ENCODE measurements at regions not wholly inside any gene's neighbourhood (a gene's known extent, or its start where the extent isn't known, plus 50 kb on each side); places are given as distances from the start of the nearest gene placed in this dataset.
A peak's percentile ranks its signal among the peaks of the same experiment; 100 is the strongest.

DNA sequence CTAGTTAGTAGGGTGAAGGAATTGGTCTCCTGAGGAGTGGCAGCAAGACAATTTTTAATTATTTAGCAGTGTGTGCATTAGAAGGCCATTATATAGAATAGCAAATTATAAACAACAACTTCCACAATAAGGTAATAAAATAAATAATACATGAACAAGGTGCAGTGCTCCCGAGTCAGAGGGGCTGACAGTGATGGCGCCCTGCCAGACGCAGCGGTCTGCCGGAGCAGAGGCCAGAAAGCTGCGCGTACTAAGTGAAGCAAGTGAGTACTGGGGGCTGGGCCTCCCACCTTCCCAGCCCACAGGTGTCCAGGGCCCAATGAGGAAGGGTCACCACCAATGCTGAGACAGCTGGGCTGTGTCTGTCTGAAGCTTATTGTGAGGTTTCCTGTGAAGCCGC is 72.0 kb upstream of the VRK1 start:
- Histone ChIP-seq H3K27me3 (ENCODE audit: control insufficient read depth in 3 of 3, insufficient read depth in 3 of 3, low read depth in 1 of 3, low read length in 3 of 3) (peaks cover 0 to 8% (median 0%) of the 10 kb centered on the region in 3 experiments), H3K18ac (ENCODE audit: low read length) (peak overlapping the region; percentile 21), H2BK15ac (ENCODE audit: low read length) (no peak overlapping the region), H3K4me1 (ENCODE audit: control insufficient read depth in 2 of 2, insufficient read depth in 1 of 2, low read depth in 1 of 2, low read length in 2 of 2) (no peaks in the 10 kb centered on the region), H4K8ac (ENCODE audit: low read depth, low read length) (no peak overlapping the region), H3K79me1 (ENCODE audit: low read depth, low read length) (no peaks in the 10 kb centered on the region), H2AFZ (ENCODE audit: low read length) (no peak overlapping the region), H3K4me3 (ENCODE audit: low read length in 2 of 2) (no peak overlapping the region), H2BK120ac (ENCODE audit: low read depth, low read length) (no peak overlapping the region), H3K14ac (ENCODE audit: low read length) (no peak overlapping the region), H3K23ac (ENCODE audit: low read depth, low read length, poor library complexity) (no peak overlapping the region), H3K4ac (ENCODE audit: low read length) (no peak overlapping the region), H2BK12ac (ENCODE audit: low read length) (no peak overlapping the region), H3K9ac (ENCODE audit: low read depth, low read length, poor library complexity) (no peak overlapping the region), H4K91ac (ENCODE audit: low read depth, low read length, poor library complexity) (no peak overlapping the region), H3K9me3 (replicated peaks in 1 of 2; ENCODE audit: control insufficient read depth in 2 of 2, insufficient read depth in 1 of 2, low read depth in 1 of 2, low read length in 2 of 2) (no peaks in the 10 kb centered on the region), H3K36me3 (replicated peaks in 1 of 2; ENCODE audit: control insufficient read depth in 2 of 2, insufficient read depth in 2 of 2, low read length in 2 of 2) (no peaks in the 10 kb centered on the region), H3K27ac (replicated peaks; ENCODE audit: low read length) (no peak overlapping the region), H3K4me2 (ENCODE audit: insufficient read depth, low read length, poor library complexity, severe bottlenecking) (no peak overlapping the region), H2AK5ac (ENCODE audit: low read depth, low read length) (no peak overlapping the region), H2BK5ac (ENCODE audit: low read length) (no peak overlapping the region)
- no CpG with 5 or more reads among the region's 8 CpGs for WGBS, 2 donors (ENCODE audit: extremely low coverage in 2 of 2, insufficient read length in 2 of 2, insufficient replicate concordance in 1 of 2)
- DNase-seq (ENCODE audit: low spot score): no peak

- Histone ChIP-seq H3K14ac (ENCODE audit: low read length) (no peak overlapping the region), H4K8ac (ENCODE audit: low read depth, low read length) (no peak overlapping the region), H3K36me3 (replicated peaks in 1 of 2; ENCODE audit: control insufficient read depth in 2 of 2, insufficient read depth in 2 of 2, low read length in 2 of 2) (no peaks in the 10 kb centered on the region), H2BK15ac (ENCODE audit: low read length) (no peak overlapping the region), H3K79me1 (ENCODE audit: low read depth, low read length) (no peaks in the 10 kb centered on the region), H2BK12ac (ENCODE audit: low read length) (no peak overlapping the region), H3K4me2 (ENCODE audit: insufficient read depth, low read length, poor library complexity, severe bottlenecking) (no peak overlapping the region), H3K27ac (replicated peaks; ENCODE audit: low read length) (no peak overlapping the region), H3K27me3 (ENCODE audit: control insufficient read depth in 3 of 3, insufficient read depth in 3 of 3, low read depth in 1 of 3, low read length in 3 of 3) (peaks cover 0 to 8% (median 0%) of the 10 kb centered on the region in 3 experiments), H2BK5ac (ENCODE audit: low read length) (no peak overlapping the region), H3K4me1 (ENCODE audit: control insufficient read depth in 2 of 2, insufficient read depth in 1 of 2, low read depth in 1 of 2, low read length in 2 of 2) (no peaks in the 10 kb centered on the region), H3K4ac (ENCODE audit: low read length) (no peak overlapping the region), H2AFZ (ENCODE audit: low read length) (no peak overlapping the region), H3K9ac (ENCODE audit: low read depth, low read length, poor library complexity) (no peak overlapping the region), H2AK5ac (ENCODE audit: low read depth, low read length) (no peak overlapping the region), H3K4me3 (ENCODE audit: low read length in 2 of 2) (no peak overlapping the region), H4K91ac (ENCODE audit: low read depth, low read length, poor library complexity) (no peak overlapping the region), H3K18ac (ENCODE audit: low read length) (no peak overlapping the region), H2BK120ac (ENCODE audit: low read depth, low read length) (no peak overlapping the region), H3K9me3 (replicated peaks in 1 of 2; ENCODE audit: control insufficient read depth in 2 of 2, insufficient read depth in 1 of 2, low read depth in 1 of 2, low read length in 2 of 2) (no peaks in the 10 kb centered on the region), H3K23ac (ENCODE audit: low read depth, low read length, poor library complexity) (no peak overlapping the region)
- DNase-seq (ENCODE audit: low spot score): no peak
- WGBS, 2 donors (ENCODE audit: extremely low coverage in 2 of 2, insufficient read length in 2 of 2, insufficient replicate concordance in 1 of 2): no CpG with 5 or more reads among the region's 2 CpGs
Measured at GRCh38 chr14:96727073-96727472, 70.1 kb upstream of the VRK1 start.

- no CpG with 5 or more reads among the region's 3 CpGs for WGBS, 2 donors (ENCODE audit: extremely low coverage in 2 of 2, insufficient read length in 2 of 2, insufficient replicate concordance in 1 of 2)
- Histone ChIP-seq H3K27ac (replicated peaks; ENCODE audit: low read length) (no peak overlapping the region), H2AFZ (ENCODE audit: low read length) (no peak overlapping the region), H3K4me2 (ENCODE audit: insufficient read depth, low read length, poor library complexity, severe bottlenecking) (no peak overlapping the region), H3K36me3 (replicated peaks in 1 of 2; ENCODE audit: control insufficient read depth in 2 of 2, insufficient read depth in 2 of 2, low read length in 2 of 2) (no peaks in the 10 kb centered on the region), H4K8ac (ENCODE audit: low read depth, low read length) (no peak overlapping the region), H2AK5ac (ENCODE audit: low read depth, low read length) (no peak overlapping the region), H3K18ac (ENCODE audit: low read length) (no peak overlapping the region), H2BK15ac (ENCODE audit: low read length) (no peak overlapping the region), H3K23ac (ENCODE audit: low read depth, low read length, poor library complexity) (no peak overlapping the region), H3K4ac (ENCODE audit: low read length) (no peak overlapping the region), H3K79me1 (ENCODE audit: low read depth, low read length) (no peaks in the 10 kb centered on the region), H3K14ac (ENCODE audit: low read length) (no peak overlapping the region), H3K9me3 (replicated peaks in 1 of 2; ENCODE audit: control insufficient read depth in 2 of 2, insufficient read depth in 1 of 2, low read depth in 1 of 2, low read length in 2 of 2) (no peaks in the 10 kb centered on the region), H3K27me3 (ENCODE audit: control insufficient read depth in 3 of 3, insufficient read depth in 3 of 3, low read depth in 1 of 3, low read length in 3 of 3) (peaks cover 0 to 8% (median 0%) of the 10 kb centered on the region in 3 experiments), H3K9ac (ENCODE audit: low read depth, low read length, poor library complexity) (no peak overlapping the region), H2BK12ac (ENCODE audit: low read length) (no peak overlapping the region), H3K4me1 (ENCODE audit: control insufficient read depth in 2 of 2, insufficient read depth in 1 of 2, low read depth in 1 of 2, low read length in 2 of 2) (no peaks in the 10 kb centered on the region), H2BK5ac (ENCODE audit: low read length) (no peak overlapping the region), H4K91ac (ENCODE audit: low read depth, low read length, poor library complexity) (no peak overlapping the region), H2BK120ac (ENCODE audit: low read depth, low read length) (peak overlapping the region; percentile 21), H3K4me3 (ENCODE audit: low read length in 2 of 2) (no peak overlapping the region)
- DNase-seq (ENCODE audit: low spot score): no peak
Measured at GRCh38 chr14:96727491-96727890, 69.7 kb upstream of the VRK1 start.

DNA sequence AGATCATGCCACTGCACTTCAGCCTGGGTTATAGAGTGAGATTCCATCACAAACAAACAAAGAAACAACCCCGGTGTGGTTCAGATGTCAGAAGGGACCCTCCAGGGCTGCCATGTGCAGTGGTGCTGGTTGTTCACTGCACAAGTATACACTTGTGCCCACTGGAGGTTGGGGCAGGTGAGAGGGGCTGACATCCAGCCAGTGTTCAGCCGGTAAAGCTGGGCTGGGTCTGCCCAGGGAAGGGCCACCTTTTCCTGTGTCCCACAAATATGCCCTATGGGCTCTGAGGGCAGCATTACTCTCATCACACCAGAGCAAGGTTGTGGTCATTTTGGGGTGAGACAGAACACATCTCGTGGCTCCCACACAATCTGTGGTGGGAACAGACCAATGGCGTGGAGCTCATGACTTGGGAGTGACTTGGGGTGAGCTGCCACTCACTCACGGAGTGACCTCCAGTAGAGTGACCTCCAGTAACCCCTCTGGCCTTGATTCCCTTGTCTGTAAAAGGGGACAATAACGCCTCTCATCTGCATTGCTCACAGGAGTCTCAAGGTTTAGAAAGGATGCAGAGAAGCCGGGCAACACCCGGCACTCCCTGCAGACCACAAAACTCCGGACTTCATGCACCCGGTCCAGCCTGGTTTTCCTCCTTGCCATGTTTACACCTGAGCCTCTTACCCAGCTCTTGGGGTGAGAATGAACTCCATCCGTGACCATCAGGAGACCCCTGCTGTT is 69.0 kb upstream of the VRK1 start:
- H3K9ac ChIP-seq (ENCODE audit: low read depth, low read length, poor library complexity): no peak overlapping the region
- no peak overlapping the region for H3K4me2 ChIP-seq (ENCODE audit: insufficient read depth, low read length, poor library complexity, severe bottlenecking)
- no peak overlapping the region for H2AFZ ChIP-seq (ENCODE audit: low read length)
- no peak for DNase-seq (ENCODE audit: low spot score)
- H3K4ac ChIP-seq (ENCODE audit: low read length): no peak overlapping the region
- H4K91ac ChIP-seq (ENCODE audit: low read depth, low read length, poor library complexity): no peak overlapping the region
- H3K36me3 ChIP-seq (replicated peaks in 1 of 2; ENCODE audit: control insufficient read depth in 2 of 2, insufficient read depth in 2 of 2, low read length in 2 of 2): no peaks in the 10 kb centered on the region
- H2AK5ac ChIP-seq (ENCODE audit: low read depth, low read length): peak overlapping the region; percentile 63
- H2BK12ac ChIP-seq (ENCODE audit: low read length): peak overlapping the region; percentile 52
- no peak overlapping the region for H3K27ac ChIP-seq (replicated peaks; ENCODE audit: low read length)
- peak overlapping the region; percentile 21 for H2BK120ac ChIP-seq (ENCODE audit: low read depth, low read length)
- H3K4me1 ChIP-seq (ENCODE audit: control insufficient read depth in 2 of 2, insufficient read depth in 1 of 2, low read depth in 1 of 2, low read length in 2 of 2): no peaks in the 10 kb centered on the region
- H3K79me1 ChIP-seq (ENCODE audit: low read depth, low read length): no peaks in the 10 kb centered on the region
- no peak overlapping the region for H4K8ac ChIP-seq (ENCODE audit: low read depth, low read length)
- no peak overlapping the region for H2BK15ac ChIP-seq (ENCODE audit: low read length)
- H3K27me3 ChIP-seq (ENCODE audit: control insufficient read depth in 3 of 3, insufficient read depth in 3 of 3, low read depth in 1 of 3, low read length in 3 of 3): peaks cover 0 to 13% (median 0%) of the 10 kb centered on the region in 3 experiments
- no peak overlapping the region for H3K23ac ChIP-seq (ENCODE audit: low read depth, low read length, poor library complexity)
- WGBS, 2 donors (ENCODE audit: extremely low coverage in 2 of 2, insufficient read length in 2 of 2, insufficient replicate concordance in 1 of 2): no CpG with 5 or more reads among the region's 11 CpGs
- no peaks in the 10 kb centered on the region for H3K9me3 ChIP-seq (replicated peaks in 1 of 2; ENCODE audit: control insufficient read depth in 2 of 2, insufficient read depth in 1 of 2, low read depth in 1 of 2, low read length in 2 of 2)
- H3K18ac ChIP-seq (ENCODE audit: low read length): peak overlapping the region; percentile 61
- no peak overlapping the region for H3K4me3 ChIP-seq (ENCODE audit: low read length in 2 of 2)
- no peak overlapping the region for H2BK5ac ChIP-seq (ENCODE audit: low read length)
- no peak overlapping the region for H3K14ac ChIP-seq (ENCODE audit: low read length)

Data from neuronal stem cell (in vitro differentiated cells).